ENCODE measurements at regions not wholly inside any gene's neighbourhood (a gene's known extent, or its start where the extent isn't known, plus 50 kb on each side); places are given as distances from the start of the nearest gene placed in this dataset.

DNA sequence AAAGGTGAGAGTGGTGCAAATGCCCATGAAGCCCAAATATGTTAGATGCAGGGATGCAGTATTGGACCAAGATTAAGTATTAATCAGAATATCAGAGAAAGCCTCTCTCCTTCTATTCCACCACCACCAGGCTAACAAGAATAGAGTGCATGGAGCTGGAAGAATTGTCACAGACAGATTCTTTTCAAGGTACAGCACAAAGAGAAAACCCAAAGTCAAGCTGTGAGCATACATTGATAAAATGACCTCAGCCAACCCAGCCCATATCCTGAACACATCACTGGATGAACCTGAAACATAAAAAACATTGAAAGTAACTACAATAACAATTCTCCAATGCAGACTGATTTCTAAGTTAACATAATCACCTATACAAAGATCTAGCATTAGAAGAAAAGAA is 445.7 kb upstream of the NETO1 start:
- no peak overlapping the region for H3K4me3 ChIP-seq (ENCODE audit: low read depth, low read length)
- DNase-seq (ENCODE audit: low read depth): no peak
- TF ChIP-seq, protein P1, sequence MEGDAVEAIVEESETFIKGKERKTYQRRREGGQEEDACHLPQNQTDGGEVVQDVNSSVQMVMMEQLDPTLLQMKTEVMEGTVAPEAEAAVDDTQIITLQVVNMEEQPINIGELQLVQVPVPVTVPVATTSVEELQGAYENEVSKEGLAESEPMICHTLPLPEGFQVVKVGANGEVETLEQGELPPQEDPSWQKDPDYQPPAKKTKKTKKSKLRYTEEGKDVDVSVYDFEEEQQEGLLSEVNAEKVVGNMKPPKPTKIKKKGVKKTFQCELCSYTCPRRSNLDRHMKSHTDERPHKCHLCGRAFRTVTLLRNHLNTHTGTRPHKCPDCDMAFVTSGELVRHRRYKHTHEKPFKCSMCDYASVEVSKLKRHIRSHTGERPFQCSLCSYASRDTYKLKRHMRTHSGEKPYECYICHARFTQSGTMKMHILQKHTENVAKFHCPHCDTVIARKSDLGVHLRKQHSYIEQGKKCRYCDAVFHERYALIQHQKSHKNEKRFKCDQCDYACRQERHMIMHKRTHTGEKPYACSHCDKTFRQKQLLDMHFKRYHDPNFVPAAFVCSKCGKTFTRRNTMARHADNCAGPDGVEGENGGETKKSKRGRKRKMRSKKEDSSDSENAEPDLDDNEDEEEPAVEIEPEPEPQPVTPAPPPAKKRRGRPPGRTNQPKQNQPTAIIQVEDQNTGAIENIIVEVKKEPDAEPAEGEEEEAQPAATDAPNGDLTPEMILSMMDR (IDR thresholded peaks at IDR 0.05; ENCODE audit: low read depth, low read length, missing control alignments): no peak

DNA sequence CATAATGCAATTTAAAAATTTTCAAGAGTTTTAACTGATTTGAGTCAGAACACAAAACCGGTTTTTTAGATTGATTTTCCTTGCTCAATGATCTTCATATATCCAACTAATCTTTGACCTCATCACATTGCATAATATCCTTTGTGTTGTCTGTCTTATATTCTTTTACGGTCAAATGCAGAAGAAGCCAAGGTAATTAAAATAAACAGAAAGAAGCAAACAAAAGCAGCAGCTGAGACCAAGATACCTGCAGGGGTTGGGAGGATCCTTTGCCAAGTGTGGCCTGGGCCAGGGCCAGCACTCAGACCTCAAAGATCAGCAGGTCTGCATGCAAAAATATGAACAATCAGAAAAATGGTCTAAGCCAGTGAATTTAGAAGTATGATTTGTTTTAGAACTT is 428.9 kb upstream of the NETO1 start:
- TF ChIP-seq, protein P1 (IDR thresholded peaks at IDR 0.05; ENCODE audit: low read depth, low read length, missing control alignments): no peak
- DNase-seq (ENCODE audit: low read depth): no peak

DNA sequence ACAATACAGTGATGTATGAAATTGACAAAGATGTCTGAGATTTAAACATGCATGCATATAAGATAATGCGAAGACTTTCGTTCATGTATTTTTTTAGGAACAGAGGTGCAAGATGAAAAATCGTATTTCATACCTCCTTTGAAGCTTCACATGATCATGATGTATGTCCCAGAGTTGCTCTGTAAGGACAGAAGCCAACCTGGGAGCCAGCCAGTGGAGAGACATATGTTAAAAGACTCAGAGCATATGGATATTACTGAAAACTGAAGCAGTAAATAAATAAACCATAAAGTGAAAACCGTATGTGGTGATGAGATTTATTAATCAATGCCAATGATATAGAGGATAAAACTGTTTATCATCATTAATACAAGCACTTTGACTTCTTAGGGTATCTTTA is 424.4 kb upstream of the NETO1 start:
- TF ChIP-seq, protein P1 (IDR thresholded peaks at IDR 0.05; ENCODE audit: low read depth, low read length, missing control alignments): no peak
- no peak for DNase-seq (ENCODE audit: low read depth)
- no peak overlapping the region for H3K4me3 ChIP-seq (ENCODE audit: low read depth, low read length)

More for the DNA sequence above, 428.9 kb upstream of the NETO1 start:
- H3K4me3 ChIP-seq (ENCODE audit: low read depth, low read length): no peak overlapping the region

DNA sequence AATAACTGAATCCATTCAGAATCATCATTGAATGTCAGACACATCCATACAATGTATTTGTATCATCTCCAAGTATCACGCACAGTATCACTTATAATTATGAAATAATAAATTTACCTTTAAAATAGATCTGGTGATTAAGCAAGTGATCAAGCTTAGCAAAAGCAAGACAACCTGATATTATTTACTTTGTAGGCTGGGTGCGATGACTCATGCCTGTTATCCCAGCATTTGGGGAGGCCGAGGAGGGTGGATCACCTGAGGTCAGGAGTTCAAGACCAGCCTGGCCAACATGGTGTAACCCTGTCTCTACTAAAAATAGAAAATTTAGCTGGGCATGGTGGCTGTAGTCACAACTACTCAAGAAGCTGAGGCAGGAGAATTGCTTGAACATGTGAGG is 421.0 kb upstream of the NETO1 start:
- H3K4me3 ChIP-seq (ENCODE audit: low read depth, low read length): no peak overlapping the region
- DNase-seq (ENCODE audit: low read depth): no peak
- TF ChIP-seq, protein P1 (IDR thresholded peaks at IDR 0.05; ENCODE audit: low read depth, low read length, missing control alignments): no peak

DNA sequence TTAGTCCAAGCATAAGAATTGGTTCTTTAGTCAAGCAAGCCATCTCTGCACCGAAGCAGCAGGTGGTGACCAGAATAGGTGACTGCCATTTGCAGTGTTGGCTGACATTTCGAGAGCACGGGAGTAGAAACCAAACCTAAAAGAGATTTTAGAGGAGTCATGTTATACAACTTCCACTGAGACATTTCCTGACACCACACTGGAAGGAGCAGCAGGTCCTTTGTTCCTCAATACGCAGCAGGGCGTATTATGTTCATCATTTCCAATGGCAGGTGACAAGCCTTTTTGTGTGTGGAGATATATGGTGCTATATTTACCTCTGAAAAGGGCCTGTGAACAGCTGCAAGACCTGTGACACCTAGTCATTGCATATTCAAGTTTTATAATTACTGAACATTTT is 418.8 kb upstream of the NETO1 start:
- TF ChIP-seq, protein P1 (IDR thresholded peaks at IDR 0.05; ENCODE audit: low read depth, low read length, missing control alignments): no peak
- DNase-seq (ENCODE audit: low read depth): no peak

DNA sequence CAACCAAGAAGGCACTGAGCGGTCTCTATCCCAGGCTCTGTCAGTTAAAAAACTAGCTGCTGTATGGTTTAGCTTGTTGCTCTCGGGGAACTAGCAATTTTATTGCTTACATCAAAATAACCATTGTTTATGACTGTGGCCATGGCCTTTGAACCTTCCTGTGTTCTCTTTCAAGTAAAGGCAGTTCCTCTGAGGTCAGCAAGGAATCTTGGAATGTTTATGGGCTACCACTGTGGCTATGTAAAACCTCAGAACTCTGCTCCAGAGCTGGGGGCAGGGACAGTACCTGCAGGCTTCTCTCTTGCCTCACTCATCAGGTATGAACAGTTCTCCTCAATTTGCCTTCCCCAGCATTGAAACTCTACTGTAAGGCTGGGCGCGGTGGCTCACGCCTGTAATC is 416.0 kb upstream of the NETO1 start:
- H3K4me3 ChIP-seq (ENCODE audit: low read depth, low read length): no peak overlapping the region
- TF ChIP-seq, protein P1 (IDR thresholded peaks at IDR 0.05; ENCODE audit: low read depth, low read length, missing control alignments): no peak
- DNase-seq (ENCODE audit: low read depth): no peak

More for the DNA sequence above, 418.8 kb upstream of the NETO1 start:
- H3K4me3 ChIP-seq (ENCODE audit: low read depth, low read length): no peak overlapping the region

DNA sequence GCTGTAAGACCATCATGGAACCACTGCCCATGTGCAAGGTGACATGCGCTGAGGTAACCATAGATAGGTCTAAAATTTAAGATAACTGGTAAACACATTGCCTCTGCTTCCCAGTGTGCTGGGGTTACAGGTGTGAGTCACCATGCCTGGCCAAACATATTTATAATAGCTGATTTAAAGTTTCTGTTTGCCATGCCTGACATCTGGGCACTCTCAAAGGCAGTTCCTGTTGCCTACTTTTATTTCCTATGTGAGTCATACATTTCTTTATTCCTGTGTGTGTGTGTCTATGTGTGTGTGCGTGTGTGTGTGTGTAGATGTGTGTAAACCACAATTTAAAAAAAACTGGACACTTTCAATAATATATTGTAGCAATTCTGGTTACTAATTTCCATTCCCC is 415.2 kb upstream of the NETO1 start:
- no peak for DNase-seq (ENCODE audit: low read depth)
- TF ChIP-seq, protein P1 (IDR thresholded peaks at IDR 0.05; ENCODE audit: low read depth, low read length, missing control alignments): no peak
- H3K4me3 ChIP-seq (ENCODE audit: low read depth, low read length): no peak overlapping the region

Measured in GM12864 (cell line).